CD8-positive, alpha-beta memory T cell (primary cell): ENCODE measurements at regions not wholly inside any gene's neighbourhood (a gene's known extent, or its start where the extent isn't known, plus 50 kb on each side); places are given as distances from the start of the nearest gene placed in this dataset.
A peak's percentile ranks its signal among the peaks of the same experiment; 100 is the strongest.

Experiments used
- CTCF ChIA-PET: fragments of 350-600 bp; sonication (Branson Sonifier 250); formaldehyde crosslinking; loops from one replicate; lab custom pipeline; 2021; ENCODE audit warnings: antibody characterized with exemption; lab: Charles Lee
- POLR2A ChIA-PET: fragments of 350-600 bp; sonication (Branson Sonifier 250); formaldehyde crosslinking; loops from one replicate; lab custom pipeline; 2021; ENCODE audit warnings: antibody characterized with exemption; lab: Charles Lee
- DNase-seq, 5 donors: peaks; one replicate each; pipeline versions ENCODE4 v3.0.0 to v3.0.0-alpha.2; 2020 to 2022; ENCODE audit warnings: mixed read lengths in 1 of 5
- H3K27ac ChIP-seq: one replicate; pipeline ENCODE4 v1.7.0; 2013; ENCODE audit warnings: low read depth, mild to moderate bottlenecking, low read length, moderate library complexity
- H3K27me3 ChIP-seq: 2 replicates; pipeline ENCODE4 v1.7.0; 2013; ENCODE audit warnings: low read length, mild to moderate bottlenecking; ENCODE audit not compliant: insufficient read depth, poor library complexity, severe bottlenecking
- H3K36me3 ChIP-seq: 2 replicates; pipeline ENCODE4 v1.7.0; 2013; ENCODE audit warnings: mild to moderate bottlenecking, low read length, moderate library complexity; ENCODE audit not compliant: insufficient read depth
- H3K4me1 ChIP-seq: 2 replicates; pipeline ENCODE4 v1.7.0; 2013; ENCODE audit warnings: mild to moderate bottlenecking, low read length, moderate library complexity; ENCODE audit not compliant: insufficient read depth
- H3K4me3 ChIP-seq: 2 replicates; pipeline ENCODE4 v1.7.0; 2013; ENCODE audit warnings: mild to moderate bottlenecking, low read length
- H3K9me3 ChIP-seq: 2 replicates; pipeline ENCODE4 v1.7.0; 2013; ENCODE audit warnings: mild to moderate bottlenecking, low read length
- H3K27ac Mint-ChIP-seq, 8 donors: one replicate each; pipeline ENCODE4 v1.8.0; 2020 to 2021; ENCODE audit warnings: mixed read lengths in 8 of 8, mild to moderate bottlenecking in 6 of 8, inconsistent platforms in 3 of 8, moderate library complexity in 3 of 8
- H3K27me3 Mint-ChIP-seq, 2 donors: one replicate each; pipeline ENCODE4 v1.8.0; 2020 to 2021; ENCODE audit warnings: mixed read lengths in 2 of 2, mild to moderate bottlenecking in 1 of 2, moderate library complexity in 1 of 2
- H3K36me3 Mint-ChIP-seq, 3 donors: one replicate each; pipeline ENCODE4 v1.8.0; 2020 to 2021; ENCODE audit warnings: mixed read lengths in 3 of 3, inconsistent platforms in 1 of 3, mild to moderate bottlenecking in 1 of 3
- H3K4me1 Mint-ChIP-seq, 3 donors: one replicate each; pipeline ENCODE4 v1.8.0; 2020 to 2021; ENCODE audit warnings: mixed read lengths in 3 of 3, inconsistent platforms in 1 of 3, mild to moderate bottlenecking in 1 of 3
- H3K4me3 Mint-ChIP-seq, 7 donors: one replicate each; pipeline ENCODE4 v1.8.0; 2020 to 2021; ENCODE audit warnings: mixed read lengths in 7 of 7, mild to moderate bottlenecking in 6 of 7, moderate library complexity in 4 of 7, inconsistent platforms in 2 of 7
- H3K9me3 Mint-ChIP-seq, 5 donors: one replicate each; pipeline ENCODE4 v1.8.0; 2020 to 2022; ENCODE audit warnings: mixed read lengths in 5 of 5, mild to moderate bottlenecking in 3 of 5, moderate library complexity in 2 of 5, inconsistent platforms in 1 of 5

GRCh38 chr1:229023651-229024300 lies 247.1 kb upstream of the RAB4A start:
- H3K27ac Mint-ChIP-seq = peak overlapping the region in 1 of 8 donors; percentile 43
- no peaks in the 10 kb centered on the region for H3K9me3 ChIP-seq
- H3K27ac ChIP-seq = no peak overlapping the region
- H3K4me3 ChIP-seq = no peak overlapping the region
- ChIA-PET CTCF (no interaction called here), POLR2A (no interaction called here)
- no peaks in the 10 kb centered on the region for H3K36me3 Mint-ChIP-seq
- H3K27me3 Mint-ChIP-seq = no peaks in the 10 kb centered on the region
- H3K27me3 ChIP-seq = no peaks in the 10 kb centered on the region
- no peaks in the 10 kb centered on the region for H3K9me3 Mint-ChIP-seq
- peaks cover 15% of the 10 kb centered on the region for H3K4me1 ChIP-seq
- H3K36me3 ChIP-seq = no peaks in the 10 kb centered on the region
- peaks cover 10 to 20% (median 19%) of the 10 kb centered on the region in 3 donors for H3K4me1 Mint-ChIP-seq
- no peak for DNase-seq
- H3K4me3 Mint-ChIP-seq = no peak overlapping the region

- Histone ChIP-seq H3K4me3 (no peak overlapping the region), H3K27ac (no peak overlapping the region), H3K27me3 (no peaks in the 10 kb centered on the region), H3K9me3 (no peaks in the 10 kb centered on the region), H3K36me3 (no peaks in the 10 kb centered on the region), H3K4me1 (peaks cover 15% of the 10 kb centered on the region)
- no peak overlapping the region for H3K27ac Mint-ChIP-seq
- ChIA-PET CTCF (interaction anchor here (0.8 kb wide), 1 partner anchor 10 kb away, joined by 3 read pairs; no protein-coding TSS in a partner anchor), POLR2A (no interaction called here)
- no peaks in the 10 kb centered on the region for H3K9me3 Mint-ChIP-seq
- peaks cover 10 to 20% (median 19%) of the 10 kb centered on the region in 3 donors for H3K4me1 Mint-ChIP-seq
- no peaks in the 10 kb centered on the region for H3K27me3 Mint-ChIP-seq
- DNase-seq = no peak
- no peak overlapping the region for H3K4me3 Mint-ChIP-seq
- no peaks in the 10 kb centered on the region for H3K36me3 Mint-ChIP-seq
Measured at GRCh38 chr1:229024528-229025130, 246.3 kb upstream of the RAB4A start.

DNA sequence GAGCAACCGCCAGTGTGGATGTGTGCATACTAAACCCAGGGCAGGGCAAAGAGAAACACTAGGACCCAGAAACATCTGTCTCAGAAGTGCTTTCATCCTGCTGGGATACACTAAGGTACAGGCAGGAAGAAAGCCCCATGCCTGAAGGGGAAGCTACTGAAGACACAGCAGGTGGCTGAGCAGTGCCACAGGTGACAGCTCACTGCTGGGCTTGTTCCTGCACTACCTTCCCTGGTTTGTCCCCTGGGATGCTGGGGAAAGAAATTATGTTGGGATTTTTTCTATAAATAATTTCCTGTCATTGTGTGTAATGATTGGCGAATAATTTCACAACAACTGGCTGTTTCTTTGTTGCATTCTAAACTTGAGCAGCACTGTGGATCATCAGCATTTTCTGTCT lies 245.3 kb upstream of the RAB4A start:
- Mint-ChIP-seq H3K4me1 (peaks cover 10 to 20% (median 19%) of the 10 kb centered on the region in 3 donors), H3K27me3 (no peaks in the 10 kb centered on the region), H3K36me3 (no peaks in the 10 kb centered on the region), H3K27ac (no peak overlapping the region), H3K4me3 (no peak overlapping the region), H3K9me3 (no peaks in the 10 kb centered on the region)
- H3K27ac ChIP-seq = no peak overlapping the region
- peaks cover 15% of the 10 kb centered on the region for H3K4me1 ChIP-seq
- no peaks in the 10 kb centered on the region for H3K9me3 ChIP-seq
- H3K36me3 ChIP-seq = no peaks in the 10 kb centered on the region
- no peaks in the 10 kb centered on the region for H3K27me3 ChIP-seq
- no peak overlapping the region for H3K4me3 ChIP-seq
- CTCF ChIA-PET = interaction anchor here (0.8 kb wide), 1 partner anchor 9 kb away, joined by 3 read pairs; no protein-coding TSS in a partner anchor
- POLR2A ChIA-PET = interaction anchor here (1.0 kb wide), 1 partner anchor 32 kb away, joined by 3 read pairs; no protein-coding TSS in a partner anchor
- no peak for DNase-seq

DNA sequence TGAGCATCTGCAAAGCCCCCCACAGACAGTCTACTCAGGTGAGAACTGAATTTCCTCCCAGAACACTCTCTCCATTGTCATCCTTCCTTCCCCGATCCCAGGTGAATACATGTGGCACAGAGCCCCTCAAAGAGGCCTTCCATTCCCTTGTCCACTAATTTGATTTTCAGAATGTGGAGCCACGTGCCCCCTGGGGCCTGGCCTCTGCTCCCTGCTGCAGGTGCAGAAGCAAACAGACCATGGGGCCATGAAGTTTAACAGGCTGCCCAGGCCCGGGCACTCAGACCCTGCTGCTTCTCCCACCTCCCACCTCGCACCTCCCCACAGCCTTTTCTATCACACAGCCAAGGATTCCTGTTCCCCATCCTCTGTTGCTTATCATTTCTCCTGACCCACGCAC lies 243.8 kb upstream of the RAB4A start:
- CTCF ChIA-PET = no interaction called here
- Mint-ChIP-seq H3K4me3 (peak overlapping the region; percentile 38 to 91 (median 85)), H3K27me3 (peaks cover 0 to 5% of the 10 kb centered on the region in 2 donors), H3K9me3 (no peaks in the 10 kb centered on the region), H3K4me1 (peaks cover 11 to 30% (median 22%) of the 10 kb centered on the region in 3 donors), H3K36me3 (no peaks in the 10 kb centered on the region), H3K27ac (peak overlapping the region; percentile 59 to 98 (median 84))
- Histone ChIP-seq H3K27me3 (no peaks in the 10 kb centered on the region), H3K9me3 (no peaks in the 10 kb centered on the region), H3K4me1 (peaks cover 15% of the 10 kb centered on the region), H3K4me3 (no peak overlapping the region), H3K36me3 (no peaks in the 10 kb centered on the region), H3K27ac (no peak overlapping the region)
- DNase-seq = no peak
- POLR2A ChIA-PET = no interaction called here

- Histone ChIP-seq H3K4me3 (peak overlapping the region; percentile 64), H3K36me3 (no peaks in the 10 kb centered on the region), H3K27ac (peak overlapping the region; percentile 25), H3K27me3 (no peaks in the 10 kb centered on the region), H3K9me3 (no peaks in the 10 kb centered on the region), H3K4me1 (peaks cover 21% of the 10 kb centered on the region)
- Mint-ChIP-seq H3K9me3 (no peaks in the 10 kb centered on the region), H3K36me3 (no peaks in the 10 kb centered on the region), H3K4me3 (peak overlapping the region; percentile 38 to 91 (median 85)), H3K27ac (peak overlapping the region; percentile 59 to 98 (median 92)), H3K27me3 (peaks cover 0 to 5% of the 10 kb centered on the region in 2 donors), H3K4me1 (peaks cover 17 to 35% (median 28%) of the 10 kb centered on the region in 3 donors)
- POLR2A ChIA-PET = no interaction called here
- peak in 1 of 5 donors; percentile 10 for DNase-seq
- CTCF ChIA-PET = no interaction called here
Measured at GRCh38 chr1:229027622-229028182, 243.2 kb upstream of the RAB4A start.

DNA sequence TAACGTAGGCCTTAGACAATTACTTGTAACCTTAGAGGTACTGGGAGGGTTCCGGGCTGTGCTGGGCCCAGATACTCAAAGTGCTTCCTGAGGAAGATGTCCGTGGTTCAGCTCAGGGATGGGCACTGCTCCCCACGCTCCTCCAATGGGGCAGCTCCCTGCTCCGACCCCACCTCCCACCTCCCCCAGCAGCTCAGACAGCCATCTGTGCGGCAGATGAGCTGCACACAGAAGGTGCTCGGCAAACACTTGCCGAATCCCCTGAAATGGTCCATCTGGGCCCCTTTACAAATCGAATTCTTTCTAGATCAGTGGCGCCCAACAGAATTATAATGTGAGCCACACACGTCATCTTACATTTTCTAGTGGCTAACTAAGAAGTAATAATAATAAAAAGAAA lies 242.4 kb upstream of the RAB4A start:
- Mint-ChIP-seq H3K4me3 (peak overlapping the region in 2 of 7 donors; percentile 26 to 37), H3K4me1 (peaks cover 25 to 43% (median 36%) of the 10 kb centered on the region in 3 donors), H3K9me3 (no peaks in the 10 kb centered on the region), H3K36me3 (no peaks in the 10 kb centered on the region), H3K27ac (peak overlapping the region in 2 of 8 donors; percentile 35 to 98), H3K27me3 (peaks cover 0 to 5% of the 10 kb centered on the region in 2 donors)
- Histone ChIP-seq H3K36me3 (no peaks in the 10 kb centered on the region), H3K27me3 (no peaks in the 10 kb centered on the region), H3K9me3 (no peaks in the 10 kb centered on the region), H3K4me3 (no peak overlapping the region), H3K27ac (no peak overlapping the region), H3K4me1 (peaks cover 28% of the 10 kb centered on the region)
- ChIA-PET CTCF (no interaction called here), POLR2A (no interaction called here)
- no peak for DNase-seq

DNA sequence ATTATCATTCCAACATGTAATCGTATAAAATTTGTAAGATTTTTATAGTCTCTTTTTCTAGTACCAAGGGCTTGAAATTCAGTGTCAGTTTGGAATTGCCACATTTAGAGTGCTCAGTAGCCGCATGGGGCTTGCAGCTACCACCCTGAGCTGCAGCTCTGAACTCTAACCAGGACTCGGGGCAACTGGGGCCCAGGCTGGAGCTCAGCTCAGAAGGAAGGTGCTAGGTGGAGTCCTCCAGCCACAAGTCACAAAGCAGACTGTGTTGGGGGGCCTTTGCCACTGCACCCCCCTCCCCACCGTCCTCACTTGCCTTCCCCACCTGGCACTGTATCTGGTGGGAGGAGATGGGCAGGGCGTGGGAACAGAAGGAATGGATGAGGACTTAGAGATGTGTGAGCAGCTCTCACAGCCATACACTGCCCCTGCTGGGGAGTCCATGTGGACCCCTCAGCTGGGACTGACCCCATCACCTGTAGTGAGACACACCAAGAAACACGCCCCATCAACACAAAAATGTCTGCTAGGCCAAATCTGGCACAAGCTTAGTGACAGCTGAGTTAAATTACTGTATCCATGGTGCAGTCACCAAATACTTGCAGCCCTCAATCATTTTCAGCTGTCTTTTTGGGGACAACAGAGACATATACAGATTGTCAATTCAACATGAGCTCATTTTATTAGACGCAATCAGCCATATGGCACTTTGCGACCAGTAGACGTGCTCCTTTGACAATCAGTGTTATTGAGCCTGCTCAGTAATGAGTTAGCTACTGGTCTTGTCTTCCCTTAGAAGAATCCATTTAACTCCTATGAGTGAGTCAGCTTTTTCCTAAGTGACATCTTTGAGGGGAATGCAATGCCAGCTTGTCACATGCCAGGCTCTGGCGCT lies 241.7 kb upstream of the RAB4A start:
- no peaks in the 10 kb centered on the region for H3K9me3 Mint-ChIP-seq
- Histone ChIP-seq H3K27ac (no peak overlapping the region), H3K4me3 (no peak overlapping the region), H3K27me3 (no peaks in the 10 kb centered on the region), H3K4me1 (peaks cover 33% of the 10 kb centered on the region), H3K9me3 (no peaks in the 10 kb centered on the region), H3K36me3 (no peaks in the 10 kb centered on the region)
- H3K36me3 Mint-ChIP-seq = no peaks in the 10 kb centered on the region
- H3K27ac Mint-ChIP-seq = peak overlapping the region in 2 of 8 donors; percentile 54 to 98
- no peak overlapping the region for H3K4me3 Mint-ChIP-seq
- POLR2A ChIA-PET = no interaction called here
- H3K27me3 Mint-ChIP-seq = peaks cover 0 to 5% of the 10 kb centered on the region in 2 donors
- H3K4me1 Mint-ChIP-seq = peaks cover 32 to 50% (median 43%) of the 10 kb centered on the region in 3 donors
- no peak for DNase-seq
- CTCF ChIA-PET = interaction anchor here (1.1 kb wide), 1 partner anchor 19 kb away, joined by 3 read pairs; no protein-coding TSS in a partner anchor
